ENCODE measurements at regions not wholly inside any gene's neighbourhood (a gene's known extent, or its start where the extent isn't known, plus 50 kb on each side); places are given as distances from the start of the nearest gene placed in this dataset.

DNA sequence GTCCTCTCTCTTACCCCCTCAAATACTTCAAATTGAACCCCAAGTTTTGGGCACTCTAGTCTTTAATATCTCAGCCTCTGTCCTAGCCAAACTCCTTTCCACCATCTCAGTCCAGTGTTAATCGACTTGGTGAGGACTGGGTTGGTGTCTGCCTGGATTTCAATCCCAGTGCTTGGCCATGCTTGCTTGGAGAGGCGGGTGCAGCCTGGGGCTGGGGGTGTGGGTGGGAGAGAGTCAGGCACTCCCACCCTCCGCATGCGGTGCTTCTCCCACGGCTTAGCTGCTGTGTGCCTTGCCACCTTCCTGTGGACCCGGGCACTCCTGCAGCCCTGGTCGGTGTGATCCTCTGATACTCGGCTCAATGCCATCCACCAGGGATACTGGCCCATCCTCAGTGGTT, 220.8 kb upstream of the HDAC4 start:
- no peak for DNase-seq (ENCODE audit: low read depth)

DNA sequence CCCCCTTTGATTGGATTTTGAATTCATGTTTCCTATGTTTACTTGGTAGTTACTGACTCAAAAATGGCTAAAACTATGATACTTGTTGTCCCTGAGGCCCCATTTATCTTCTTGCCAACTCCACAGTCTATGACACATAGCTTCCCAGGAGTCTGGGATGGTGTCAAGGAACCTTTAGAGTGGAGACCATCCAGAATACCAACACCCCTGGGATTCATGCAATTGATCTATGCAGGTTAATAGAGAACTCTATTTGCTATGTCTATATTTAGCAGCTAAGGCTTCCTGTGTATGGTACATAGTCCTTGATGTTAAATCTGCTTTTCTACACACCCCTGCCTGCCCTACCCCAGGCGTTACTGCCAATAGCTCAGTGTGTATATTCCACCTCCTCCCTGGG, 218.5 kb upstream of the HDAC4 start:
- no peak for DNase-seq (ENCODE audit: low read depth)

GRCh38 chr2:239616729-239617128, 215.9 kb upstream of the HDAC4 start:
- no peak for DNase-seq (ENCODE audit: low read depth)

DNA sequence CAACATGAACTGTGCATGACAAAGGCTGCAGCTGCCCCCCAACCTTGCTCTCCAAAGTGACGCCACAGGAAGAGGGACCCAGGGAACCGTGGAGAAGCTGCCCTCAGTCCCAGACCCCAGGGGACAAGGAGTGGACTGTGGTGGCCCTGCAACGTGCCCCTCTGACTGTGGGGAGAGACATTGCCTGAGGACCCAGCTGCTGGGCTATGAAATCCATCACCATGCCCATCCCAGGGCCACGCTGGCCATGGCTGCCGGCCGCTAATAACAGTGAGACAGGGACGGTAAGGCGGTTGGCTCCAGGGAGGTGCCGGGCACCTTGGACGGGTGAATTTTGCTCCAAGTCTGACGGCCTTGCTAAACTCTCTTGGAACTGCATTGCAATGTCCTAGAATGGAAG, 211.3 kb upstream of the HDAC4 start:
- no peak for DNase-seq (ENCODE audit: low read depth)

GRCh38 chr2:239611222-239611795, 210.5 kb upstream of the HDAC4 start:
- no peak for DNase-seq (ENCODE audit: low read depth)

DNA sequence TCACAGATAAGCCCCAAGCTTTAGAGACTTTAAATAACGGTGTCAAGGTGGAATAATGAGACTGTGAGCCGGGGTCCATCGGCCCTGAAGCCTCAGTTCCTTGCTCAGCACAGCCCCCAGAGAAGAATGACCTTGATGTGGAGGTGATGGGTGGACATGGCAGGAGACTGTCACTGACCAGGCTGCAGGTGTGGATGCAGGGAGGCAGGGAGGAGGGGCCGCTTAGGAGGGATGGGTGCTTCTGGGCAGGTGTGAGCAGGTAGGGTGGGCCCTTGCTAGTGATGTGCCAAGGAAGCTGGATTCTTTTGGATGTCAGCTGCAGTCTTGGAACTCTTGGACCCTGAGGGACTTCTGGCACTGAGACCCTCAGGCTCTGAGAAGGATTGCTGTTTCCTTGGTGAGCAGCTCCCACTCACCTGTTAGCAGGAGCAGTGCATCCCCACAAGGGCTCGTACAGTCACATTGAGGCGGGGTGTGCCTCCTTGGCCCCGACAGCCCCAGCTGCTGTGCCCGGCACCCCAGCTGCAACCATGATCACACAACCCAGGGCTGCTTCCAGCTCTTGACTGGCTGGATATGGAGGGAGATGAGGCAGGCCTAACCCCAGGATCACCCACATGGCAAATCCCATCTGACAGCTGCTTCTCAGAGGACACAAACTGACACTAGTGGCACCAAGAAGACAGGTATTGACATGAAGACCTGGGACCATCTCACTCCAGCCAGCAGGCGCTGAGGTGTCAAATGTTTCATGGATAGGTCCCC, 209.8 kb upstream of the HDAC4 start:
- no peak for DNase-seq (ENCODE audit: low read depth)

- no peak for DNase-seq (ENCODE audit: low read depth)
Observed at GRCh38 chr2:239609607-239610310, 208.9 kb upstream of the HDAC4 start.

- DNase-seq (ENCODE audit: low read depth): no peak
Observed at GRCh38 chr2:239609162-239609561, 208.3 kb upstream of the HDAC4 start.

DNA sequence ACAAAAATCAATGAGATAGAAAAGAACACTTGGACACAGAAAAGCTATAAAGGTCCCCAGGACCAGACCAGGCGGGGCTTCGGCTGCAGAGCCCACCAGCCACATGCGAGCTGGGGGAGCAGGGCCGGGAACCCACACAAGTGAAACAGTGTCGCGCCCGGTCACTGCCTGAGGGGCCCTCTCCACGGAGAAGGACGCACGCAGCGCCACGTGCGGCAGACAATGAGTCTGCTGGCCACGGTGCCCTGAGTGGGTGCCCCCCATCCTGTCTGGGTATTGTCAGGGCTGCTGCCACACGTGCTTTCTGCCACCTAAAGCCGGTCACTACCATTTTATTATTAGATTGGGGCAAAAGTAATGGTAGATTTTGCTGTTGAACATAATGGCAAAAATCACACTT, 207.9 kb upstream of the HDAC4 start:
- no peak for DNase-seq (ENCODE audit: low read depth)

DNA sequence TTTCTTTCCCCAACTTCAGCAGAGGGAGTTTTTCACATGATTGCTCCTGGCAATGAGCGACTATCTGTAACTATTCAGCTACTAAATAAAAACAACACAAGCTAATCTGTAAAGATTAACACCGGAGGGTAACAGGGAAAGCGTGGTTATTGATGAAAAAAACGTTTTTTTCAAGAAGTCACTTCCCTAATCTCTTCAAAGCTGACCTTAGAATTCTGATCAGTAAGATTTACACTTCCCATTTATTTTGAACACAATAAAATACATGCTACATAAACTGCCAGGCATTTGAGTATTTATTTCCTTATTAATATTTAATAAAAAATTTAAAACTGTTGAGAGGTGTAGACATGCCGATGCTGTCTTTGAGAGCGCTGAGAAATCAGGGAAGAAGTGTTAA, 207.4 kb upstream of the HDAC4 start:
- DNase-seq (ENCODE audit: low read depth): no peak

DNA sequence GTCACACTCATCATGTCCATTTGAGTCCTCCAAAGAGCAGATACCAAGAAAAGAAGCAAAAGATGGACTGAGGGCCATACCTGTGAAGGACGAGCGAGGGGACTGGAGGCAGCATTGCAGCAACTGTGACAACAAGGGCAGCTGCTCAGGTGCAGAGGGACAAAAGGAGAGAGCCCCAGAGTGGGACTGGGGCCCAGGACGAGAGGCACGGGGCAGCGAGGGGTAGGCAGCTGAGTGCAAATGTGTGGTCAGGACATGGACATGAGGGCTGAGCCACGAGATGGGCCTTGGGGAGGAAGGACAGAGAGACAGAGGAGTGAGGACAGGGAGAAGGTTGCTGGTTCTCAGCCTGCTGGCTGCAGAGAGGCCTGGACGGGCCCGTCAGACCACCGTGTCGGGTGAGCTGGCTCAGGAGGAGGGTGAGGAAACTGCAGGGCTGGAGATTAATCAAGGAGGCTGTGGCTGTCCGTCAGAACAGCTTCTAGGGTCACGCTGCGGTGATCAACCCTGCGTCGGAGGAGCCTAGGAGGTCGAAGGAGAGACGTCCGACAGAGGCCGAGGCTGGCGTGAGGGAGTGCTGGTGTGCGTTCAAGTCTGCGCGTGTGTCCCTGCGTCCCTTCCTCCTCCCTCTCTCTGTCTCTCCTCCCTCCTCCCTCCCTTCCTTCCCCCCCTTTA, 206.8 kb upstream of the HDAC4 start:
- no peak for DNase-seq (ENCODE audit: low read depth)

DNA sequence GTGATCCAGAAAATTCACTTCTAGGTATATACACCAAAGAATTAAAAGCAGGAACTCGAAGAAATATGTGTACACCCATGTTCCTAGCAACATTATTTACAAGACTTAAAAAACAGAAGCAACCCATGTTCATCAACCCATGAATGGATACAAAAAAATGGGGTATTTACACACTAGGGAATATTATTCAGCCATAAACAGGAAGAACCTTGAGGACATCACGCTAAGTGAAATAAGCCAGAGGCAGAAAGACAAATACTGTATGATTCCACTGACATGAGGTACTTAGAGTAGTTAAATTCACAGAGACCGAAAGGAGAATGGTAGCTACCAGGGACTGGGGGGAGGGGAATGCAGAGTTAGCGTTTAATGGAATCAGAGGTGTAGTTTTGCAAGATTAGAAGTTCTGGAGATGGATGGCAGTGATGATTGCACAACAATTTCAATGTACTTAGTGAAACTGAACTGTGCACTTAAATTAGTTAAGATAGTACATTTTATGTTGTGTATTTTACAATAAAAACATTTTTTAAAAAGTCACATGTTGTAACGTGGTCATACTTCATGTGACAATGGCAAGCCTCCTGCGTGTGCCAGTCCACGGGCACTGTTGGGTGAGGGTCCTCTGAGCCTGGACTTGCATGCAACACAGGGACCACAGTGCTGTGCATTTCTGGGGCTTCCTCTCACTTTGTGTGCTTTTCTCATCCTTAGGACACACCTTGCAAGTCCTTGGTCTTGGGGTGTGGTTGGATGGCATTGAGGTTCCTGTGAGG, 206.1 kb upstream of the HDAC4 start:
- no peak for DNase-seq (ENCODE audit: low read depth)

- DNase-seq (ENCODE audit: low read depth): no peak
Observed at GRCh38 chr2:239605976-239606375, 205.2 kb upstream of the HDAC4 start.

DNA sequence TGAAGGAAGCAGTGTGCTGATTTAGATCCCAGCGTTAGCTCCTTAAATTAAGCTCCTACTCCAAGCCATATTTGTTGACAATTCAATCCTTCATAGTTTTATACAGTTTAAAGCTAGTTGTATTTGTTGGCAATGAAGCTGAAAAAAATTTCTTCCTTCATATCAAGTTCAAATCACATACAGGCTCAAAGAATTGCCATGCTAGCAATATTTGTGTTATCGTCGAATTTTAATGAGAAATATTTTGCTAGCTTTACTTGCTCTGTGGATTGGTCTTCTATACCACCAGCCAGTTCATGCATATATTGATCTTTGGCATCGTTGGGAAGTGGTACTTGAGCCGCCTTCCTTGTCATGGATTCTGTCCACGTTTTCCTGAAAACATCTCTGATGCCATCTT, 204.6 kb upstream of the HDAC4 start:
- no peak for DNase-seq (ENCODE audit: low read depth)

DNA sequence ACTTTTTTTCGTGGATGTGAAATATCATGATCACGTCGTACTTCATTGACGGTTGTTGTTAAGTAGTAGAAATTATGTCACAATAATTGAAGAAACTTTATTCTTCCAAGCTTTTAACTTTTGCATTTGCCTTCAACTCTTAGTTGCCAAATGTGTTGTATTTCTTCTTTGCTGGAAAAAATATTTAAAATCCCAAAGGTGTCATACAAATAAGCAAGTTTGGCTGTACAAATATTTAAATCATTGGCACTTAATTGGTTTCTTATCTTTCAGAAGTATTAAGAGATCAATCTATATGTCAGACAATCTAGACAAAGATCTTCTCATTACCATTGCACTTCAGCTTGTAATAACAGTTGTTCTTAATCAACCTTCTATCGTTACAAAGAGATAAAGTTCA, 204.0 kb upstream of the HDAC4 start:
- no peak for DNase-seq (ENCODE audit: low read depth)

- DNase-seq (ENCODE audit: low read depth): no peak
Observed at GRCh38 chr2:239603411-239604356, 202.9 kb upstream of the HDAC4 start.

DNA sequence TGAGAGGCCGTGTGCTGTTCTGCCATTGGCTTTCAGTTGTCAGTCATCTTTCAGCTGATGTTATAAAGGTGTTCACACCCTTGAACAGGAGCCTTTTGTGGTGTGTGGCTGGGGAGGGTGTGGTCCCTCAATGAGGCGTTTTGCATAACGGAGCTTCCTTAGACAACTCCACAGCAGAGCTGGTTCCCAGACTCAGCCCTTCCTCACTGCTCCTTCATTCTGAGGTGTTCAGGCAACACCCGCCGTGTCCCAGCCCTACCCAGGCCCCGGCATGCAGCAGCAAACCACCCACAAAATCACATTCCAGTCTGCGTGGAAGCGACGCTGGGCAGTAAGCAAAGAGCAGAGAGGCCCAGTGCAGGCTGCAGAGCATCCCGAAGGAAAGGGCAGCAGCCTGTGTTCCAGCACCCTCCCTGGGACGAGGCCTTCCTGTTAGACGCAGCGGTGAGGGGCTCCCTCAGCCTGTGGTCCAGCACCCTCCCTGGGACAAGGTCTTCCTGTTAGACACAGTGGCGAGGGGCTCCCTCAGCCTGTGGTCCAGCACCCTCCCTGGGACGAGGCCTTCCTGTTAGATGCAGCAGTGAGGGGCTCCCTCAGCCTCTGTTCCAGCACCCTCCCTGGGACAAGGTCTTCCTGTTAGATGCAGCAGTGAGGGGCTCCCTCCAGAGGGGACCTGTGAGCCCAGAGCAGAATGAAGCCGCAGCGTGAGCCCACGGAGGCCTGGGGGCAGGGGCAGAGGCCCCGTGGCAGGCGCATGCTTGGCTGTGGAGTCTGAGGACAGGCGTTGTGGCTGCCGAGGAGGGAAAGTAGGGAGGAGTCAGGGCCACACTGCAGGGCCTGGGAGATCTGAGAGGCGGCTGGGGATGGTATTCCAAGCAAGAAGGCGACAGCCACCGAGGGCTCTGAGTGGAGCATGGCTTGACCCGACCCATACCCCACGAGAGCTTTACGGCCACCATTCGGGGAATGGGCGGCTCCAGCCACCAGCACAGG, 201.8 kb upstream of the HDAC4 start:
- no peak for DNase-seq (ENCODE audit: low read depth)

GRCh38 chr2:239601880-239602279, 201.1 kb upstream of the HDAC4 start:
- DNase-seq (ENCODE audit: low read depth): no peak

DNA sequence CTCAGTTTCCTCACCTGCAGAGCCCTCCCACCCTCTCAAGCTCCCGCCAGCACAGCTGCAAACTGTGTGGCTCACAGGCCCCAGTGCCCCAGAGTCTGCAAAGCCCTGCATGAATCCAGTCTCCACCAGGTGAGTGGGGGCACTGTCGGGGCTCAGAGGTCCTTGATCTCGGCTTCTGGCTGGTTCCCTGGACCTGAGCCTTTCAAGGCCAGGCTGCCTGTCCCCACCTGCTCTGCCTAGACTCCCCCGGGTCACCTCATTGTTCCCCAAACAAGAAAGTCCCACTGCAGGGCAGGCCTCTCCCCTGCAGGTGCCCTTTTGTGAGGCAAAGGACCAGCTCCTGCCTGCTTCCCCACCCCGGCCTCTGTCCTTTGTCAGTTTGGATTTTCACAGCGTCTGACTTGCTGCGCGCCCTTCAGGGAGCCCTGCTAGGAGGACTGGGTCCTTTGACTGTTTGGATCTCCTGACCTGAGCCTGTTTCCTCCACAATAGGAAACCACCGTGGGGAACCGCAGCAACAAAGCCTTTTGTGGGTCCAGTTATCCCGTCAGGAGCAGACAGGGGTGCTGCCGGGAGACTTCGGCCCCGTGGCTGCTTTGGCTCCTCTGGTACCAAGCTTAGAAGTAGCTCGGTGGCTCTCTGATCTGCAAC, 200.5 kb upstream of the HDAC4 start:
- DNase-seq (ENCODE audit: low read depth): no peak
